ENCODE measurements at regions not wholly inside any gene's neighbourhood (a gene's known extent, or its start where the extent isn't known, plus 50 kb on each side); places are given as distances from the start of the nearest gene placed in this dataset.

GRCh38 chr2:56013475-56013874, 89.9 kb upstream of the EFEMP1 start:
- TF ChIP-seq POLR2A (IDR thresholded peaks at IDR 0.05), result no peak
- no peak for TF ChIP-seq CTCF (IDR thresholded peaks at IDR 0.05)

All from adrenal gland (tissue), 5 donors.